IgD-negative memory B cell (primary cell): ENCODE measurements at regions not wholly inside any gene's neighbourhood (a gene's known extent, or its start where the extent isn't known, plus 50 kb on each side); places are given as distances from the start of the nearest gene placed in this dataset.

Experiments
- H3K27ac Mint-ChIP-seq, 3 donors: one replicate each; pipeline ENCODE4 v1.8.0; 2020 to 2022; ENCODE audit warnings: mild to moderate bottlenecking in 3 of 3, mixed read lengths in 3 of 3, moderate library complexity in 1 of 3
- H3K27me3 Mint-ChIP-seq: one replicate; pipeline ENCODE4 v1.8.0; 2021; ENCODE audit warnings: mixed read lengths
- H3K36me3 Mint-ChIP-seq: one replicate; pipeline ENCODE4 v1.8.0; 2020; ENCODE audit warnings: mild to moderate bottlenecking, mixed read lengths
- H3K4me1 Mint-ChIP-seq, 3 donors: one replicate each; pipeline ENCODE4 v1.8.0; 2020 to 2022; ENCODE audit warnings: mixed read lengths in 3 of 3, mild to moderate bottlenecking in 1 of 3
- H3K4me3 Mint-ChIP-seq, 4 donors: one replicate each; pipeline ENCODE4 v1.8.0; 2020 to 2022; ENCODE audit warnings: mild to moderate bottlenecking in 4 of 4, mixed read lengths in 4 of 4, moderate library complexity in 3 of 4
- H3K9me3 Mint-ChIP-seq, 3 donors: one replicate each; pipeline ENCODE4 v1.8.0; 2020 to 2021; ENCODE audit warnings: mixed read lengths in 3 of 3, mild to moderate bottlenecking in 1 of 3

DNA sequence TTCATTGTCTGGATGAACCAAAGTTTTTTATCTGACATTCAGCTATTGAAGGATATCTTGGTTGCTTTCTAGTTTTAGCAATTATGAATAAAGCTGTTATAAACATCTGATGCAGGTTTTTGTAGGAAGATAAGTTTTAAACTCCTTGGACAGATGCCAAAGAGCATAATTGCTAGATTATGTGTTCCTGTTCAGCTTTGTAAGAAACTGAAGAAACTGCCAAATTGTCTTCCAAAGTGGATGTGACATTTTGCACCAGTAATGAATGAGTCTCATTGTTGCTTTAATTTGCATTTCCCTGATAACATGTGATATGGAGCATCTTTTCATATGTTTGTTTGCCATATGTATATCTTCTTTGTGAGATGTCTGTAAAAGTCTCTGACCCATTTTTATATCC is 239.9 kb upstream of the TTC14 start:
- Mint-ChIP-seq H3K27me3 (peaks cover 10% of the 10 kb centered on the region), H3K27ac (no peak overlapping the region), H3K4me1 (no peaks in the 10 kb centered on the region), H3K9me3 (peaks cover 0 to 3% (median 2%) of the 10 kb centered on the region in 3 donors), H3K4me3 (no peak overlapping the region), H3K36me3 (no peaks in the 10 kb centered on the region)

DNA sequence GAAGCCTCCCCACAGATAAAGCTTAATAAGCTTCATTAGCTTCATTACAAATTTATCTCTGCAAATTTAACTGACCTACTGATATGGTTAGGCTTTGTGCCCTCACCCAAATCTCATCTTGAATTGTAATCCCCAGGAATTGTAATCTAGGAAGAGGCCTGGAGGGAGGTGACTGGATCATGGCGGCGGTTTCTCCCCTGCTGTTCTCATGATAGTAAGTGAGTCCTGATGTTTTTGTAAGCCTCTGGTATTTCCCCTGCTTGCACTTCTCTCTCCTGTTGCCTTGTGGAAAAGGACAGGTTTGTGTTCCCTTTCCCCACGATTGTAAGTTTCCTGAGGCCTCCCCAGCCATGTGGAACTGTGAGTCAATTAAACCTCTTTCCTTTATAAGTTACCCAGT is 226.1 kb upstream of the TTC14 start:
- Mint-ChIP-seq H3K27ac (no peak overlapping the region), H3K9me3 (peaks cover 4 to 7% (median 7%) of the 10 kb centered on the region in 3 donors), H3K27me3 (no peaks in the 10 kb centered on the region), H3K36me3 (no peaks in the 10 kb centered on the region), H3K4me1 (no peaks in the 10 kb centered on the region), H3K4me3 (no peak overlapping the region)

DNA sequence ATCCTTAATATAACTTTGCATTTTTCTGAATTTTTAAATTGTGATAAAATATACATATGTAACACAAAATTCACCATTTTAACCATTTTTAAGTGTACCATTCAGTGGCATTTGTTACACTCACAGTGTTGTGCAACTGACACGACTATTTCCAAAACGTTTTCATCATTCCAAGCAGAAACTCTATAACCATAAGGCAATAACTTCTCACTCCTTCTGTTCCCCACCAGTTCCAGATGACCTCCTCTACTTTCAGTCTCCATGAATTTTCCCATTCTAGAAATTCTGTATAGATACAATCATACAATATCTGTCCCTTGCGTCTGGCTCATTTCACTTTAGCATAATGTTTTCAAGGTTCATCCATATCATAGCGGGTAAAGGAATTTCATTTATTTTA is 223.5 kb upstream of the TTC14 start:
- Mint-ChIP-seq H3K4me3 (no peak overlapping the region), H3K4me1 (no peaks in the 10 kb centered on the region), H3K36me3 (no peaks in the 10 kb centered on the region), H3K27ac (no peak overlapping the region), H3K27me3 (no peaks in the 10 kb centered on the region), H3K9me3 (peaks cover 1 to 7% (median 4%) of the 10 kb centered on the region in 3 donors)

DNA sequence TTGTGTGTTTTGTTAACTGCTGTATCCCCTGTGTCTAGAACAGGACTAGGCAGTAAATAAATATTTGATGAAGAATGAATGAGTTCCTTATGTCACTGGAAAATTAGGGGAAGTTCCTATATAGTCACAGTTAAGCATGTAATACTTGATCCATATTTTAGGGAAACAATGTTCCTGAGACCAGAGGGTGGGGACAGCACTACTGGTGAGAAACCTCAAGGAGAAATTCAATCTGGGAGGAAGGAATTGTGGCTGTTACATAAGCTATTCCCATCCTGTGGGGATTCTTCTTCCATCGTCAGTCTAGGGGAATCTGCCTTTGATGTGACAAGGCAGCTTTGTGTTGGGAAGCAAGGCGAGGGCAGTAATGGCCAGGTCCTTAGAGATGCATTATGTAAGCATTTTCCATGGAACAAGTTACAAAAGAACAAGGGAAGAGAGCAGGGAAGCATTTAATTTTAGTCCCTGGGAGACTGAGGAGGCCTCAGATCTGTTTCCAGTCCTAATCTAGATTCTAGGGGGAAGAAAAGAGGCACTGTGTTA is 219.3 kb upstream of the TTC14 start:
- Mint-ChIP-seq H3K4me1 (no peaks in the 10 kb centered on the region), H3K4me3 (no peak overlapping the region), H3K36me3 (no peaks in the 10 kb centered on the region), H3K27ac (no peak overlapping the region), H3K9me3 (peaks cover 0 to 4% (median 2%) of the 10 kb centered on the region in 3 donors), H3K27me3 (no peaks in the 10 kb centered on the region)

DNA sequence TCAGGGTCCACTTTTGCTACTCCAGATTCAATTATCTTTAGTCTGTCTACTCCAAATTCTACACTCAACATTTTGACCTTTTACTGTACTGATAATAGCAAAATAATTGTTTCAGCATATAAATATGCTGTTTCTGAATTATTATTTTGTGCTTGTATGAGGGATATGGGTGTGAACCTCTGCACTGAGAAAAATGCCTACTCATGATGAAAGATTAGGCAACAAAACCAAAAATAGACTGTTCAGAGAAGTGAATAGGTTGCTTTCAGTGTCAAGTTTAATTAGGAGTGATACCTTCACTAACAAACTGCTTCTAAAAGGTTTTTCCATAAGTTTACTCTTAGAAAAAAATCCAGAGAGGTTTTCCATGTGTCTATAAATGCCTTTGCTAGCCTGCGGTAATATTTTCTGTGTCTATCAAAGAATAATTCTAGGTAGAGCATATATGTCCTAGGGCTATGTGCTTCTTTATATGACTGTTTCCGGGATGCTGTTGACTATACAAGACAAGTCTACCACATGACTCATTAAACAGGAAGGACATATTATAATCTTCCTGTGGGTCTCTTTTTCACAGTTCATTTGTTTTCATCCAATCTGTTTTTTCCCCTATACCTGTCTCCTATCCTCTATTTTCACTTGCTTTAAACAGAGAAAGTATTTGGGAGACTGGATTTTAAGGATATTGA is 218.5 kb upstream of the TTC14 start:
- Mint-ChIP-seq H3K27ac (no peak overlapping the region), H3K4me3 (no peak overlapping the region), H3K27me3 (no peaks in the 10 kb centered on the region), H3K36me3 (no peaks in the 10 kb centered on the region), H3K9me3 (peaks cover 0 to 4% (median 2%) of the 10 kb centered on the region in 3 donors), H3K4me1 (no peaks in the 10 kb centered on the region)

DNA sequence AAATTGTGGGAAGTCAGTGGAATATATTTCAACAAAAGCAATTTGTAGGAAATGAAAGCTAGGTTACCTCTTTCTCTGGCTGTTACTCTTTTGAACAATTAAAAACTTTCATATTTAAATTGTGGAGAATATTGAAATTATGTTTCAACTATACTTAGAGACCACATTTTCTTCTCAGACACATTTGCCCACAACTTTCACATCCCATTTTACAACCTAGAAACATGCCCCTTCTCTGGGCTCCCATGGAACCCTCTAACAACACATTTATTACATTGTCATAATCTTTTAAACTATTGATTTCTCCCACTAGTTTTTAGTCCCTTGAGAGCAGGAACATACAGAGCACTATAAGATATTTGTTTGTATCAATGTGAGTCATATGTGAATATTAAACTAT is 211.7 kb upstream of the TTC14 start:
- Mint-ChIP-seq H3K27me3 (no peaks in the 10 kb centered on the region), H3K9me3 (peaks cover 0 to 1% (median 0%) of the 10 kb centered on the region in 3 donors), H3K27ac (no peak overlapping the region), H3K4me1 (no peaks in the 10 kb centered on the region), H3K4me3 (no peak overlapping the region), H3K36me3 (no peaks in the 10 kb centered on the region)

DNA sequence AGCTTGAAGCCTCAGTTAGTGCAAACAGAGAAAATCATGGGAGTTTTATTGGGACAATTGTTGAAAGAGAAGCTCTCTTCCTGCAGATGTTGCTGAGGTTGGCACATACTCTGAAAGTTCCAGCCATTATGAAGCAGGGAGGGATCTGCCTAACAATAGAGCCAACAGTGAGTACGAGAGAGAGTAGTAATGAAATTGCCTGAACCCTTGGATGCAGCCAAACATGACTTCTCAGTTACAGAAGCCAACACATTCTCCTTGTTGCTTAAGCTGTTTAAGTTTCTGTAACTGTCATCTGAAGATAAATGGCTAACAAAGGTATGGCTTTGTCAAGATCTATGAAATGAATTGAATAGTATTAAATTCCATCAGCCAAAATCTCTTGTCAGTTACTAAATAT is 211.0 kb upstream of the TTC14 start:
- Mint-ChIP-seq H3K36me3 (no peaks in the 10 kb centered on the region), H3K9me3 (peaks cover 0 to 1% (median 0%) of the 10 kb centered on the region in 3 donors), H3K27ac (no peak overlapping the region), H3K27me3 (no peaks in the 10 kb centered on the region), H3K4me1 (no peaks in the 10 kb centered on the region), H3K4me3 (no peak overlapping the region)

DNA sequence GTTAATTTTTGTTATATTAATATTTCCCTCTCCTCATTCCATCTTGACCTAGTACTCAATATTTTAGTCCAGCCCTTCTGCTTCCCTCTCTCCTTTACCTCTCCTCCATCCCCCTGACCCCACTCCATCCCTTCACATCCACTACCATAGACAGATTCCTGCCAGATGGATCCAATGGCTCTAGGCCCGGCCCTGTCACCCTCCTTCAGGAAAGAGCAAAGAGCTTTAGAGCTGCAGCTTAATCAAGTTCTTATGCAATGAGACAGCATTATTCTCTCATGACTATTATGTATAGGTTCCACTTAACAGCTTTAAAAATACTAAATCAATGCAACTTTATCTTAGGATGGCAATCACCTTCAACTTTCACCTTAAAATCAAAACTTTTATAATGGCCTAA is 200.7 kb upstream of the TTC14 start:
- no peak overlapping the region for H3K4me3 Mint-ChIP-seq
- H3K36me3 Mint-ChIP-seq = no peaks in the 10 kb centered on the region
- H3K4me1 Mint-ChIP-seq = no peaks in the 10 kb centered on the region
- no peaks in the 10 kb centered on the region for H3K9me3 Mint-ChIP-seq
- peaks cover 3% of the 10 kb centered on the region for H3K27me3 Mint-ChIP-seq
- H3K27ac Mint-ChIP-seq = no peak overlapping the region

DNA sequence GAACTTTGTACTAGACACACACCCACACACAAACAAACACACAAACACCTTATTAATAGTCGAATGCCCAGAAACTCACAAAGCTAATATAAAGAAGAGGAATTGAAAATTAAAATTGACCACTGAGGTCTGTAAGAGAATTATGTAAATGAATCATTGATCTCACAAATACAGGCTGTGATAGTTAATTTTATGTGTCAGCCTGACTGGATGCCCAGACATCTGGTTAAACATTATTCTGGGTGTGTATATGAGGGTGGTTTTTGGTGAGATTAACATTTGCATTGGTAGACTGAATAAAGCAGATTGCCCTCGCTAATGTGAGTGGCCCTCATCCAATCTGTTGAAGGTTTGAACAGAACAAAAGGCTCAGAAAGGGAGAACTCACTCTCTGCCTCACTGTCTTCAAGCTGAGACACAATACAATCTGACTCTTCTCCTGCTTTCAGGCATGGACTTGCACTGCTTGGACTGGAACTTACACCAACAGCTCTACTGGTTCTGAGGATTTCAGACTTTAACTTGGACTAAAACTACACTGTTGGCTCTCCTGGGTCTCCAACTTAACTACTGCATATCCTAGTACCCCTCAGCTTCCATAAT is 199.4 kb upstream of the TTC14 start:
- Mint-ChIP-seq H3K4me3 (no peak overlapping the region), H3K36me3 (no peaks in the 10 kb centered on the region), H3K27ac (no peak overlapping the region), H3K27me3 (no peaks in the 10 kb centered on the region), H3K4me1 (no peaks in the 10 kb centered on the region), H3K9me3 (no peaks in the 10 kb centered on the region)

DNA sequence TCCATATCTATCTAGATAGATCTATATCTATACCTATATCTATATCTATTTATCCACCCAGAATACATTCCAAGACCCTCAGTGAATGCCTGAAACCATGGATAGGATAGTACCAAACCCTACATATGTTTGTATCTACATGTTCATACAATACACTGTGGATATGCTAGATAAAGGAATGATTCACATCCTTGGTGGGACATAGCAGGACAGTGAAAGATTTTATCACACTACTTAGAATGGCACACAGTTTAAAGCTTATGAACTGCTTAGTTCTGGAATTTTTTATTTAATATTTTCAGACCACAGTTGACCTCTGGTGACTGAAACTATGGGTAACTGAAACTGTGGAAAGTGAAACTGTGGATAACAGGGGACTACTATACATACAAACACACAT is 198.8 kb upstream of the TTC14 start:
- no peak overlapping the region for H3K4me3 Mint-ChIP-seq
- no peaks in the 10 kb centered on the region for H3K9me3 Mint-ChIP-seq
- no peaks in the 10 kb centered on the region for H3K36me3 Mint-ChIP-seq

DNA sequence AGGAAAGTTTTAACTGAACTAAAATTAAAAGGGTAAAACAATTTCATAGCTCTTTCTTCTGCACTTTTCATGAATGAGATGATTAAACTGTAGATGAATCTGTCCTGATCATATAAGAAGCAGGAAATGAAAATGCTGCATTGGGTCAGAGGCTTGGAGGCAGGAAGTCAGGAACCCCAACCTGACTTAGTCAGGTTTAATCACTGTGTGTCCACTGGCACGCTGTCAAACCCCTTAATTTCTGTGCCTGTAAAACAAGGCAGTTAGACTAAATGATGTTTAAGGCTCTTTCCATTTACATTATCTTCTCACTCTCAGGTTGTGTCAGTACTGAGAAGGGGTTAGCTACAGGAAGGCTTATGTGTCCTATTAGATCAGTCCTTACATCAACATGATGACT is 193.3 kb upstream of the TTC14 start:
- no peaks in the 10 kb centered on the region for H3K27me3 Mint-ChIP-seq
- no peaks in the 10 kb centered on the region for H3K9me3 Mint-ChIP-seq
- no peak overlapping the region for H3K27ac Mint-ChIP-seq
- H3K36me3 Mint-ChIP-seq = no peaks in the 10 kb centered on the region
- H3K4me1 Mint-ChIP-seq = no peaks in the 10 kb centered on the region
- no peak overlapping the region for H3K4me3 Mint-ChIP-seq

More for the DNA sequence above, 198.8 kb upstream of the TTC14 start:
- Mint-ChIP-seq H3K27me3 (no peaks in the 10 kb centered on the region), H3K27ac (no peak overlapping the region), H3K4me1 (no peaks in the 10 kb centered on the region)

DNA sequence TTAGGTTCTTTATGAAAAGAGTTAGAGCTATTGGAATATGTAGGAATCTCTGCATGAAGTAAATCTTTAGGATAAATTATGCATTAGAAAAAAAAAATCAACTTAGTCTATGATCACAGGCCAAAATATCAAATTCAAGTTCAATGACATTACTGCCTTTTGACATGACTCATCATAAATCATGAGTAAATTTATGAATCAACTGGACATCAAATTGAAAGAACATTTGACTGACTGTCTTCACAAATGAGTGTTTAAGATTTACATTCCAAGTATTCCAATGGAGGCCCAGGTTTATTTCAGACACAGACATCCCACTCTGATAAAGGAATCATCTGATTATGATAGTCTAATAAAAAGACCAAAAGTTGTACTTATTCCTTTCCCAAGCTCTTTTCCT is 192.8 kb upstream of the TTC14 start:
- no peaks in the 10 kb centered on the region for H3K27me3 Mint-ChIP-seq
- no peak overlapping the region for H3K4me3 Mint-ChIP-seq
- H3K36me3 Mint-ChIP-seq = no peaks in the 10 kb centered on the region
- H3K9me3 Mint-ChIP-seq = no peaks in the 10 kb centered on the region
- no peak overlapping the region for H3K27ac Mint-ChIP-seq
- no peaks in the 10 kb centered on the region for H3K4me1 Mint-ChIP-seq

DNA sequence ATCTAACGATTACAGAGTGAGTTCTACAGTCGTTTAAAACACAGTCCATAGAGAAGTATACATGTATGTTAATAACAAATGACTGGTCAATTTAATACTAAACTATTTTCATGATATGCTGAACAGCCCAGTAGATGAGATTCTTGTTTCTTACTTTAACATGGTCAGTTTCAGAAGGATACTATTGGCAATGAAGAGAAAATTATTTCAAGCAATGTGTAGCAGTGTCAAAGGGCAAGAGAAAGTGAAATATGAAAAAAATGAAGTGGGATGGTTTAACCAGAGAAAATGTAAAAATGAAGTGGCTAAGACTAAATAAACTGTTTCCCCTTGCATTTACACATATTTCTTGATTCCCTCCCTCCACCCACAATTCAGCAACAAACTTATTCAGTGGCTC is 192.1 kb upstream of the TTC14 start:
- Mint-ChIP-seq H3K9me3 (no peaks in the 10 kb centered on the region), H3K4me1 (no peaks in the 10 kb centered on the region), H3K27me3 (no peaks in the 10 kb centered on the region), H3K36me3 (no peaks in the 10 kb centered on the region), H3K27ac (no peak overlapping the region), H3K4me3 (no peak overlapping the region)

DNA sequence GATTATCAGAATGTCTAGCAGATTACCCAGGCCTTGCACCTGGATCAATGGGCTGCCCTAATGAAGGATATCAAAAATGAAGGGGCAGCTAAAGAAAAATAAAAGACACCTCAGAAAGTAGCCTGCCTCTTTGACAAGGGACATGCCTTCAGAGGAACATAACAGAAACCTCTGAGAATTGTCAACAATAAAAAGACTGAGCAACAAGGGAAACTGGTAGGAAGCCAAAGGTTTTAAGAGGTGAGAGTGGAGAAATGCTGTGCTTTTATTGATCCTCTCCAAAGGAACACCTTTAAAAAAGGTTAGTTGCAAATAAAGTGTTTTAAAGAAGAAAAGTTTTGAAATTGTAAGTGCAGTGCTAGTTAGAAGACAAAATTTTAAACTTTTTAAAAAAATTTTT is 187.8 kb upstream of the TTC14 start:
- H3K36me3 Mint-ChIP-seq = no peaks in the 10 kb centered on the region
- H3K27ac Mint-ChIP-seq = no peak overlapping the region
- no peaks in the 10 kb centered on the region for H3K9me3 Mint-ChIP-seq
- no peaks in the 10 kb centered on the region for H3K4me1 Mint-ChIP-seq
- H3K4me3 Mint-ChIP-seq = no peak overlapping the region
- H3K27me3 Mint-ChIP-seq = no peaks in the 10 kb centered on the region

DNA sequence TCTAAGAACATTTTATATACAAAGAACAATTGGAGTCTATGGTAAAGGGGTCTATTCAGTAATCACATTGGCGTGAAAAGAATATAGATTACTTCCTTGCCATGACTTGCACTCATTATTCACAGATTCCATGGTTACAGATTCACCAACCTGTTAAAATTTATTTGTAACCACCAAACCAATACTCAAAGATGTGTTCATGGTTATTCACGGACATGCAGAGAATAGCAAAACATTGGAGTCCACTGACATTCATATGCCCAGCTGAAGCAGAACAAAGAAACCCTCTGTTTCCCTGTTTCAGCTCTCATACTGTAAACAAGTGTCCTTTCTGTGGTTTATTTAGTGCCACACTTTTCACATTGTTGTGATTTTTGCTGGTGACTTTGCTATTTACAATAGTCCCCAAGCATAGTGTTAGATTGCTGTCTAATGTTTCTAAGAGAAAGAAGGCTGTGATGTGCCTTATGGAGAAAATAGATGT is 185.8 kb upstream of the TTC14 start:
- Mint-ChIP-seq H3K27ac (no peak overlapping the region), H3K27me3 (no peaks in the 10 kb centered on the region), H3K36me3 (no peaks in the 10 kb centered on the region), H3K9me3 (peaks cover 0 to under 1% (median 0%) of the 10 kb centered on the region in 3 donors), H3K4me1 (no peaks in the 10 kb centered on the region), H3K4me3 (no peak overlapping the region)

DNA sequence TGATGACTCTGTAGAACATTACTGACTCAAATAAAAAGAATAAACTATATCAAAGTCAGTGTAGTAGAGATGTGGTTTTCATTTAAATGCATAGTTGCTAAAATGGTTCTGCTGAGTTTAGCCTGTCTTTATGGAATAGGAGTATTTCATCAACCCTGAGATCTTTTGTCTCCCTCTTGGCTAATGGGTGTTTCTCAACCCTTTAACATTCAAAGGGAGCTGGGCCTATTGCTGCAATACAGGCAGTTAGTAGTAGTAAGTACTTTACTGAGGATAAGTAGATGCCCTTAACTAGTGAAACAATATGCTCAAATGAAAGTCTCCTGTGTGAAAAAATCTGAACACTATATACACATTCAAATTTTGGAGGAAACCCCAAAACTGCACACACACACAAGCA is 184.7 kb upstream of the TTC14 start:
- H3K27ac Mint-ChIP-seq = no peak overlapping the region
- peaks cover 0 to 2% (median 0%) of the 10 kb centered on the region in 3 donors for H3K9me3 Mint-ChIP-seq
- no peak overlapping the region for H3K4me3 Mint-ChIP-seq
- H3K36me3 Mint-ChIP-seq = no peaks in the 10 kb centered on the region
- no peaks in the 10 kb centered on the region for H3K27me3 Mint-ChIP-seq
- H3K4me1 Mint-ChIP-seq = no peaks in the 10 kb centered on the region
